ENCODE measurements at regions not wholly inside any gene's neighbourhood (a gene's known extent, or its start where the extent isn't known, plus 50 kb on each side); places are given as distances from the start of the nearest gene placed in this dataset.

DNA sequence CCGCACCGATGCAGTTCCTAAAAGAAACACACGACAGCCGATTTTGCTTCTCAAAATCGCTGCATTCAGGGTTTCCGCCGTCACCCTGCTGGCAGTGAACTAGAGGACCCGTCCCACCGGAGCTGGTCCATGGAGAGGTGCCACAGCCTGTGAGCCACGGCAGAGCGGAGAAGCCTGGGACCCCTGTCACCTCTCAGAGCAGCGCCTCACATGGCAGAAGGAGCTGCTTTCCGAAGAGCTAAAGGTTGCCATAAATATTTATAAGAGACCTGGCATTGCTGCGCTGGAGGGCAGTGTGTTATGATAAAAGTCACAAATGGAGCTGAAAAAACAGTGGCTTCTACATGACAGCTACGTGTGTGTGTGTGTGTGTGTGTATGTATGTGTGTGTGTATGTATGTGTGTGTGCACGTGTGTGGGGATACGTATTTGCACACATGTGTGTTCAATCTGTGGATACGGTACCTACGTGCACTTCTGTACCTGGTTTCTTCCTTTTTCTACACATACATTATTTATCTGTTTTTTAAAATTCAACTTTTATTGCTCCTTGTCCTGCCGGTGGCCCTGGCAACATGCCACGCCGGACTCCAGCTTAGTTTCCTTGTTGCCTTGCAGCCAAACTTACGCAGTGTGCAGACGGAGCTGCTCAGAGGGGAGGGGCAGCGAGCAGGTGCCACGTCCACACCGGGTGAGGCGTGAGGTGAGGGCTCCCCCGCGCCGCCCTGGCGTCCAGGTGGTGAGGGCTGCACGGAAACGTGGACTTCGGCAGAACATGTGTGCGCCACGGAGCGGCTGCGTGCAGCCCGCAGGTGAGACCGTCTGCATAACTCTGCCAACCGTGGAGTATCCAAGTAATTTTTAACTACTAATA, 115.2 kb upstream of the PITRM1 start:
- intact Hi-C loops (cut with DNase I), result no loop called here
- TF ChIP-seq, protein P1, sequence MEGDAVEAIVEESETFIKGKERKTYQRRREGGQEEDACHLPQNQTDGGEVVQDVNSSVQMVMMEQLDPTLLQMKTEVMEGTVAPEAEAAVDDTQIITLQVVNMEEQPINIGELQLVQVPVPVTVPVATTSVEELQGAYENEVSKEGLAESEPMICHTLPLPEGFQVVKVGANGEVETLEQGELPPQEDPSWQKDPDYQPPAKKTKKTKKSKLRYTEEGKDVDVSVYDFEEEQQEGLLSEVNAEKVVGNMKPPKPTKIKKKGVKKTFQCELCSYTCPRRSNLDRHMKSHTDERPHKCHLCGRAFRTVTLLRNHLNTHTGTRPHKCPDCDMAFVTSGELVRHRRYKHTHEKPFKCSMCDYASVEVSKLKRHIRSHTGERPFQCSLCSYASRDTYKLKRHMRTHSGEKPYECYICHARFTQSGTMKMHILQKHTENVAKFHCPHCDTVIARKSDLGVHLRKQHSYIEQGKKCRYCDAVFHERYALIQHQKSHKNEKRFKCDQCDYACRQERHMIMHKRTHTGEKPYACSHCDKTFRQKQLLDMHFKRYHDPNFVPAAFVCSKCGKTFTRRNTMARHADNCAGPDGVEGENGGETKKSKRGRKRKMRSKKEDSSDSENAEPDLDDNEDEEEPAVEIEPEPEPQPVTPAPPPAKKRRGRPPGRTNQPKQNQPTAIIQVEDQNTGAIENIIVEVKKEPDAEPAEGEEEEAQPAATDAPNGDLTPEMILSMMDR (IDR thresholded peaks at IDR 0.05), result no peak
- no peak for TF ChIP-seq POLR2A (IDR thresholded peaks at IDR 0.05)
- Histone ChIP-seq H3K9me3 (no peaks in the 10 kb centered on the region), H3K36me3 (no peaks in the 10 kb centered on the region), H3K4me3 (no peak overlapping the region), H3K27ac (no peak overlapping the region), H3K27me3 (no peaks in the 10 kb centered on the region), H3K4me1 (no peaks in the 10 kb centered on the region)
- no peak for DNase-seq
- WGBS (ENCODE audit: insufficient coverage, low coverage, low lambda C conversion rate, missing lambda C conversion rate), result 74% methylated on average over 18 of the region's 42 CpGs
- ATAC-seq, result peak in 1 of 4 donors; percentile 19

- TF ChIP-seq, protein P1 (IDR thresholded peaks at IDR 0.05), result no peak
- TF ChIP-seq POLR2A (IDR thresholded peaks at IDR 0.05), result no peak
- intact Hi-C loops (cut with DNase I), result no loop called here
- H3K27ac ChIP-seq, result no peak overlapping the region
- 81% methylated on average over 1 of the region's 1 CpG for WGBS (ENCODE audit: insufficient coverage, low coverage, low lambda C conversion rate, missing lambda C conversion rate)
- H3K27me3 ChIP-seq, result no peaks in the 10 kb centered on the region
- H3K4me1 ChIP-seq, result no peaks in the 10 kb centered on the region
- H3K9me3 ChIP-seq, result no peaks in the 10 kb centered on the region
- H3K4me3 ChIP-seq, result no peak overlapping the region
- no peak for ATAC-seq
- H3K36me3 ChIP-seq, result no peaks in the 10 kb centered on the region
- no peak for DNase-seq
Measured at GRCh38 chr10:3282674-3283017, 110.1 kb upstream of the PITRM1 start.

DNA sequence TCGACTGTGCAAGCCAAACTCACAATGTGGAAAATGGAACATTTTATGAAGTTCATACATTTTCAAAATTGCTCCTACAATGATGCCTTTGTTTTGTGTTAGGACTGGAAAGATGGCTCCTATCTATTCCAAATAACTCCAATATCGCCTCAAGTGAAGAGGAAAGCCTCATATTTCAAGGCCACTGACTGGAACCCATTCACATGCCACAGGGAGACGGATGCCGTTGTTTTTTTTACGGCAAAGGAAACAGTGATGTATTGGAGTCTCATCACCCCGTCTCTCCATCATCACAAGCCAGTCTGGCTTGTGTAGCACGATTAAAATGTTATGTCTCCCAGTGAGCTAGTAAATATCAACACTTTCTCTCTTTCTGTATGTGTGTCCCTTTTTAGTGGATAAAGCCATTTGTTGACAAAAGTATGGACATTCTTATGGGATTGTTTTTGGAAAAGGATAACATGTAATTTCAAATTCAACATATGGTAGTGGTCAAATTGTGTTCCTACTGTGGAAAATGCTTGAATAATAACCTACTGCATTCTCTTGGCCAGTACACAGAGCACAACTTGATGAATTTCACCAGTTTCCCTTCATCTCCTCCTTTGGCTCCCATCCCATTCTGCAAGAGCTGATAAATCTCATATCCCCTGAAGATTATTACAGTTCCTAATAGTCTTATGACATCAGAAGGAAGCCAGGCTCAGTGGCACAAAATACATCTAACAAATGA, 109.5 kb upstream of the PITRM1 start:
- no peak for TF ChIP-seq POLR2A (IDR thresholded peaks at IDR 0.05)
- TF ChIP-seq, protein P1 (IDR thresholded peaks at IDR 0.05), result no peak
- 42% methylated on average over 7 of the region's 7 CpGs for WGBS (ENCODE audit: insufficient coverage, low coverage, low lambda C conversion rate, missing lambda C conversion rate)
- ATAC-seq (peak in 3 of 4 donors; percentile 17 to 68 (median 61)), DNase-seq (no peak)
- H3K4me3 ChIP-seq, result no peak overlapping the region
- no peaks in the 10 kb centered on the region for H3K9me3 ChIP-seq
- no peaks in the 10 kb centered on the region for H3K4me1 ChIP-seq
- H3K27ac ChIP-seq, result no peak overlapping the region
- no peaks in the 10 kb centered on the region for H3K36me3 ChIP-seq
- intact Hi-C loops (cut with DNase I), result no loop called here
- H3K27me3 ChIP-seq, result no peaks in the 10 kb centered on the region

DNA sequence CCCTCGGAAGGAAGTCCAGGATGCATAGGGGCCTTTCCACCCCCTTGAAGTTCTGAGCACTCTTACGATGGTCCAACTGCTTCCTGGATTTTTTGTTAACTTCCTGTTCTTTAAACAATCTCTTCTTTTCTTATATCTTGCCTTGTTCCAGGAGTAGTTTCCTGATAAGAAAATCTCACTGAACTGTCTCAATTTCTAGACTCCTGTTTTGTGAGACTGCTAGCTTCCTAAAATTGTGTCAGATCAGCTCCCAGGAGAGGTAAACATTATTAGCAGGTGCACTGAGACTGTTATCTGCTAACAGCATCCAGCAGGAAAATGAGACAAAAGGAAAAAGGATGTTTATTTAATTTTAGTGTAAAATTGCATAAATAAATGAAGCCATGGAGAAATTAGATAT, 106.2 kb upstream of the PITRM1 start:
- no peak overlapping the region for H3K4me3 ChIP-seq
- intact Hi-C loops (cut with DNase I), result no loop called here
- no peaks in the 10 kb centered on the region for H3K36me3 ChIP-seq
- DNase-seq, result no peak
- H3K27me3 ChIP-seq, result no peaks in the 10 kb centered on the region
- no peaks in the 10 kb centered on the region for H3K9me3 ChIP-seq
- 27% methylated on average over 2 of the region's 2 CpGs for WGBS (ENCODE audit: insufficient coverage, low coverage, low lambda C conversion rate, missing lambda C conversion rate)
- TF ChIP-seq, protein P1 (IDR thresholded peaks at IDR 0.05), result no peak
- TF ChIP-seq POLR2A (IDR thresholded peaks at IDR 0.05), result no peak
- H3K27ac ChIP-seq, result no peak overlapping the region
- H3K4me1 ChIP-seq, result no peaks in the 10 kb centered on the region
- no peak for ATAC-seq

All from right lobe of liver (tissue), 6 donors.